ENCODE measurements at regions not wholly inside any gene's neighbourhood (a gene's known extent, or its start where the extent isn't known, plus 50 kb on each side); places are given as distances from the start of the nearest gene placed in this dataset.

DNA sequence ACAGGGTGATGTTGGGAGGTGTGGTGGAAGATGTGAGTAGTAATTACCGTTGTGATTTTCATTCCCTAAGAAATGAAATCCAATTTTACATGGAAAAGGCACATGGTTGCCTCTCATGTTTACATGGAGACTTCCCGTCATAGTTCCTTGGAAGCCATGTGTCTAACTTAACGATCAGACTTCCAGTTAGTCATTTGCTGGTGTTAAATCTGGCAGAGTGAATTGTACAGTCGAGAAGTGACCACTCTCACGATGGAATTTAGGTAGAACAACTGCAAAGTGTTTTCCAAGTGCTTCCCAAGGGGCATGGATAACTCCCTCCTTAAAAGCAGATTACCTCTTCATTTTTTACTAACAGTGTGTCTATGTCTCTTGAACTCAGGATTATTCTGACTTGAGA, 145.8 kb upstream of the CCN2 start:
- Histone ChIP-seq H3K27me3 (replicated peaks in 1 of 2; ENCODE audit: control insufficient read depth in 2 of 2, insufficient read depth in 2 of 2, low read length in 1 of 2) (no peaks in the 10 kb centered on the region), H3K4me2 (ENCODE audit: control insufficient read depth, insufficient read depth) (no peak overlapping the region), H4K20me1 (ENCODE audit: control insufficient read depth, insufficient read depth) (no peaks in the 10 kb centered on the region), H3K4me1 (ENCODE audit: control insufficient read depth, insufficient read depth, low read length) (no peaks in the 10 kb centered on the region), H3K9me3 (replicated peaks; ENCODE audit: control insufficient read depth, insufficient read depth, low read length) (no peaks in the 10 kb centered on the region), H3K79me2 (ENCODE audit: control insufficient read depth, insufficient read depth, low read length) (no peaks in the 10 kb centered on the region), H2AFZ (ENCODE audit: control insufficient read depth, low read depth, low read length) (no peak overlapping the region), H3K36me3 (ENCODE audit: control insufficient read depth in 2 of 2, insufficient read depth in 2 of 2, low read length in 1 of 2) (no peaks in the 10 kb centered on the region), H3K27ac (ENCODE audit: control insufficient read depth, insufficient read depth) (no peak overlapping the region), H3K9ac (ENCODE audit: control insufficient read depth, insufficient read depth, low read length) (no peak overlapping the region), H3K4me3 (no peak overlapping the region)
- RAD21 ChIA-PET (ENCODE audit: unreplicated experiment), result no interaction called here
- FAIRE-seq, result no peak
- SMC1A ChIA-PET (ENCODE audit: uncharacterized antibody, unreplicated experiment), result no interaction called here
- no peak for DNase-seq (ENCODE audit: low read depth, low spot score)
- CTCF ChIA-PET, result no interaction called here
- POLR2A ChIA-PET, result no interaction called here
- no peak for ATAC-seq
- WGBS (ENCODE audit: insufficient coverage, insufficient replicate concordance, low lambda C conversion rate, missing lambda C conversion rate), result 26% methylated on average over 5 of the region's 5 CpGs
- intact Hi-C loops (cut with micrococcal nuclease; ENCODE audit: unreplicated experiment), result no loop called here
- no TSS peak for BruUV-seq (replicated peaks)
- TF ChIP-seq MTA2 (IDR thresholded peaks at IDR 0.05; ENCODE audit: low read depth) (no peak), ZNF274 (IDR thresholded peaks at IDR 0.05; ENCODE audit: insufficient read depth, insufficient read length) (no peak), RAD51 (IDR thresholded peaks at IDR 0.05) (no peak), HCFC1 (IDR thresholded peaks at IDR 0.05; ENCODE audit: low read length) (no peak), HDAC6 (IDR thresholded peaks at IDR 0.05; ENCODE audit: unreplicated experiment) (no peak), MXI1 (IDR thresholded peaks at IDR 0.05; ENCODE audit: low read depth, low read length) (no peak), ATF7 (IDR thresholded peaks at IDR 0.05; ENCODE audit: low read depth) (no peak), MYC (IDR thresholded peaks at IDR 0.05; ENCODE audit: insufficient read depth, insufficient read length, insufficient replicate concordance, low read length, severe bottlenecking) (no peak), NRF1 (conservative IDR thresholded peaks at IDR 0.05; ENCODE audit: low read depth, low read length) (no peak), RELA (IDR thresholded peaks at IDR 0.05; ENCODE audit: borderline replicate concordance, partially characterized antibody) (no peak), GATAD2B (conservative IDR thresholded peaks at IDR 0.05; ENCODE audit: low read depth) (no peak), EGR1 (IDR thresholded peaks at IDR 0.05; ENCODE audit: borderline replicate concordance in 1 of 2, low read depth in 2 of 2, low read length in 2 of 2) (no peak), NFXL1 (IDR thresholded peaks at IDR 0.05; ENCODE audit: borderline replicate concordance) (no peak), CREB1 (IDR thresholded peaks at IDR 0.05; ENCODE audit: low read depth) (no peak), RB1 (IDR thresholded peaks at IDR 0.05; ENCODE audit: borderline replicate concordance) (no peak)
- TF ChIP-seq, protein P1, sequence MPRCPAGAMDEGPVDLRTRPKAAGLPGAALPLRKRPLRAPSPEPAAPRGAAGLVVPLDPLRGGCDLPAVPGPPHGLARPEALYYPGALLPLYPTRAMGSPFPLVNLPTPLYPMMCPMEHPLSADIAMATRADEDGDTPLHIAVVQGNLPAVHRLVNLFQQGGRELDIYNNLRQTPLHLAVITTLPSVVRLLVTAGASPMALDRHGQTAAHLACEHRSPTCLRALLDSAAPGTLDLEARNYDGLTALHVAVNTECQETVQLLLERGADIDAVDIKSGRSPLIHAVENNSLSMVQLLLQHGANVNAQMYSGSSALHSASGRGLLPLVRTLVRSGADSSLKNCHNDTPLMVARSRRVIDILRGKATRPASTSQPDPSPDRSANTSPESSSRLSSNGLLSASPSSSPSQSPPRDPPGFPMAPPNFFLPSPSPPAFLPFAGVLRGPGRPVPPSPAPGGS (IDR thresholded peaks at IDR 0.05; ENCODE audit: borderline replicate concordance, insufficient read depth, low read depth, low read length, poor library complexity, severe bottlenecking), result no peak
- in situ Hi-C loops (cut with MboI), result no loop called here

All from GM12878 (cell line).